ENCODE measurements at regions not wholly inside any gene's neighbourhood (a gene's known extent, or its start where the extent isn't known, plus 50 kb on each side); places are given as distances from the start of the nearest gene placed in this dataset.

GRCh38 chr7:132666774-132667172, 90.5 kb upstream of the PLXNA4 start:
- DNase-seq: no peak

- DNase-seq: no peak
Measured at GRCh38 chr7:132666071-132666773, 90.0 kb upstream of the PLXNA4 start.

GRCh38 chr7:132656846-132657776, 80.8 kb upstream of the PLXNA4 start:
- no peak for DNase-seq

GRCh38 chr7:132656341-132656740, 80.1 kb upstream of the PLXNA4 start:
- DNase-seq: no peak

- peak; percentile 60 for DNase-seq
Measured at GRCh38 chr7:132655131-132655727, 79.0 kb upstream of the PLXNA4 start.

GRCh38 chr7:132654150-132654549, 77.9 kb upstream of the PLXNA4 start:
- no peak for DNase-seq

- no peak for DNase-seq
Measured at GRCh38 chr7:132653366-132653930, 77.2 kb upstream of the PLXNA4 start.

- DNase-seq: no peak
Measured at GRCh38 chr7:132652507-132652906, 76.2 kb upstream of the PLXNA4 start.

- DNase-seq: no peak
Measured at GRCh38 chr7:132650498-132650897, 74.2 kb upstream of the PLXNA4 start.

- no peak for DNase-seq
Measured at GRCh38 chr7:132647311-132647710, 71.0 kb upstream of the PLXNA4 start.

GRCh38 chr7:132646052-132646451, 69.8 kb upstream of the PLXNA4 start:
- no peak for DNase-seq

- no peak for DNase-seq
Measured at GRCh38 chr7:132643302-132643701, 67.0 kb upstream of the PLXNA4 start.

GRCh38 chr7:132641238-132641637, 65.0 kb upstream of the PLXNA4 start:
- no peak for DNase-seq

- DNase-seq: no peak
Measured at GRCh38 chr7:132639983-132640382, 63.7 kb upstream of the PLXNA4 start.

GRCh38 chr7:132638000-132638399, 61.7 kb upstream of the PLXNA4 start:
- DNase-seq: no peak

- DNase-seq: no peak
Measured at GRCh38 chr7:132636581-132636980, 60.3 kb upstream of the PLXNA4 start.

- DNase-seq: no peak
Measured at GRCh38 chr7:132635127-132635526, 58.9 kb upstream of the PLXNA4 start.

GRCh38 chr7:132630834-132631233, 54.6 kb upstream of the PLXNA4 start:
- no peak for DNase-seq
